HCT116 (cell line): ENCODE measurements at regions not wholly inside any gene's neighbourhood (a gene's known extent, or its start where the extent isn't known, plus 50 kb on each side); places are given as distances from the start of the nearest gene placed in this dataset.

ENCODE experiments used
- ATF3 ChIP-seq: IDR thresholded peaks from 2 replicates; pipeline ENCODE4 v1.6.1; 2012
- EZH2 ChIP-seq: fragments of 200-600 bp; sonication (generic); IDR thresholded peaks from 2 replicates; pipeline ENCODE4 v1.6.1; 2017; ENCODE audit warnings: antibody characterized with exemption, mixed run types
- JUND ChIP-seq: IDR thresholded peaks from 2 replicates; pipeline ENCODE4 v1.6.1; 2012
- POLR2A ChIP-seq: IDR thresholded peaks from 2 replicates; pipeline ENCODE4 v1.7.0; 2011; ENCODE audit warnings: borderline replicate concordance; ENCODE audit not compliant: insufficient read depth, insufficient read length; ENCODE audit errors: extremely low read depth

DNA sequence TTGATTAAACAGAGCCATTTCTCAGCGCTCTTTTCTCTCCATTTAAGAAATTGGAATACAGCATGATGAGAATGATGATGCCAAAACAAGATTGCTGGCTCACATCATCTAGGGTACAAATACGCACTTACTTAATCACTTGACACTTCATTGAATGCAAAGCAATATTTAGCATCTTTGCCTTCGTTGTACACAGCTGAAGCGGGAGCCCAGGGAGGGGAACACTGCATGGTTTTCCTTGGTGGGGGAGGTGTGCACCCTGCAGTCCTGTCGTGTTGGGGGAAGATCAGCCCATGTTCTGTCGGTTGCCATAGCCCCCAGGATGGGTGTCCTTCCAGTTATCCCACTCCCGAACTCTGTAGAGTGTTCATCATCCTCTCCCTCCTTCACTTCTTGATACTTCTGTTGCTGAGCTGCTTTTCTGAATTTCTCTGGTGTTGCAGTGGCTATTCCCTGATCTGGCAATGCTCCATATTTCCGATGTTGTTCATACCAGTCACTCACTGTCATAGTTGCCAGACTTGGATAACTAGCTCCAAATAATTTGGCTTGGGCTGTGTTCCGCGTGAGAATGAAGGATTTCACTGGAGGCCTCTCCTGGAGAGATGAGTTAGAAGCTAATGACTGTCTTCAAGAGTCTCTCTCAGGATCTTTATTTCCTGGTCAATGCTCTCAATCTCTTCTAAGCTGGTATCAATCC, 50.1 kb upstream of the DYNC1LI1 start:
- TF ChIP-seq ATF3 (no peak), EZH2 (no peak), JUND (no peak), POLR2A (no peak)
